Stimulated activated CD4-positive, alpha-beta T cell treated with anti-CD3 and anti-CD28 coated beads, Interleukin-1b, Interleukin-23, amount 100 ng/mL, for 24 hours (primary cell): ENCODE measurements at regions not wholly inside any gene's neighbourhood (a gene's known extent, or its start where the extent isn't known, plus 50 kb on each side); places are given as distances from the start of the nearest gene placed in this dataset.

ENCODE experiments used
- DNase-seq, 4 experiments: peaks; one replicate each; pipeline ENCODE4 v3.0.0-alpha.2; 2020; ENCODE audit warnings: low read depth in 4 of 4, low spot score in 1 of 4

GRCh38 chr14:51307551-51307950 lies 67.5 kb downstream of the TMX1 start:
- DNase-seq, result no peak

DNA sequence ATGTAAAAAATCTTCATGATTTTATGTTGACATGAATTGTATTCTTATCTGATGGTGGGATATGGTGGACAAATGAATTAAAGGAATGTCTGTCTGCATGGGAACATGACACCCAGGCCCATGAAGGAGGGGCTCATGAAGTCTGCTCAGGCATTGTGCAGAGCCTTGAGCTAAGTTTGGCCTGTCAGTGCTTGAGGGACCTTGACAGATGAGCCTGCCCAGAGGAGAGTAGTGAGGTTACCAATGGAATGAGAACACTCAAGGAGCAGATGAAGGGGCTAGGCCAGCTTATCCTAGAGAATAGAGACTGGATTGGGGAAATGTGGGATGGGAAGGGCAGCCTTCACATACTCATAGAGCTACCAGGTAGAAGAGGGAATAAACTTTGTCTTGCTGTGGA lies 68.8 kb downstream of the TMX1 start:
- no peak for DNase-seq

GRCh38 chr14:51310505-51310944 lies 70.5 kb downstream of the TMX1 start:
- DNase-seq, result no peak

DNA sequence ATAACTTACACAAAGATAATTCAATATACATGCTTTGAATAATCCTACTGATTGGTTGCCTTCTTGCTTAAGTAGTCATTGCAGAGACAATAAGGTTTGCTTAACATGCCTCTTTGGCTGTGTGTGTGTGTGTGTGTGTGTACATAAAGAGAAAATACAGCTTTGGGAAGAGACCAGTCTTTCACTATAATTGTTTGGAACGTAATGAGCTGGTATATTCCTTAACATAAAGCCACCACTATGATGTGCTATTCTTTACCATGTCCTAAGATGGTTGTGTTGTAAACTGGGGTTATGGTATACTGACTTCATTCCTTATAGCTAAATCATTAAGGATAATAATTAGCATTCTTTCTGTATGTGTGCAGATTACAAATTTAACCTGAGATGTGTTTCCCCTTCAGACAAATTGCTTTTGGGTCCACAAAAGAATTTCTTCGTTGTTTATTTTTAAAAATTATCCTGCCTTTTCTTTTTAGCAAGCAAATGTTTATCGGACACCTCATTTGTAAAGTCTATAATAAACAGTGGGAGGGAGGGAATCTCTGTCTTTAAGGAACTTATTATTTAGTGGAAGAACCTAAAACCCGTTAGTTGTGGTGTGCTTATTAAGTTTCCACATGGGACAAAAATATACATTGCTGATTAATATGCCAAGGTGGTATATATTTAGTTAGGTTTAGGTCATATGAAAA lies 74.4 kb downstream of the TMX1 start:
- no peak for DNase-seq

GRCh38 chr14:51317373-51317772 lies 77.3 kb downstream of the TMX1 start:
- DNase-seq, result no peak

DNA sequence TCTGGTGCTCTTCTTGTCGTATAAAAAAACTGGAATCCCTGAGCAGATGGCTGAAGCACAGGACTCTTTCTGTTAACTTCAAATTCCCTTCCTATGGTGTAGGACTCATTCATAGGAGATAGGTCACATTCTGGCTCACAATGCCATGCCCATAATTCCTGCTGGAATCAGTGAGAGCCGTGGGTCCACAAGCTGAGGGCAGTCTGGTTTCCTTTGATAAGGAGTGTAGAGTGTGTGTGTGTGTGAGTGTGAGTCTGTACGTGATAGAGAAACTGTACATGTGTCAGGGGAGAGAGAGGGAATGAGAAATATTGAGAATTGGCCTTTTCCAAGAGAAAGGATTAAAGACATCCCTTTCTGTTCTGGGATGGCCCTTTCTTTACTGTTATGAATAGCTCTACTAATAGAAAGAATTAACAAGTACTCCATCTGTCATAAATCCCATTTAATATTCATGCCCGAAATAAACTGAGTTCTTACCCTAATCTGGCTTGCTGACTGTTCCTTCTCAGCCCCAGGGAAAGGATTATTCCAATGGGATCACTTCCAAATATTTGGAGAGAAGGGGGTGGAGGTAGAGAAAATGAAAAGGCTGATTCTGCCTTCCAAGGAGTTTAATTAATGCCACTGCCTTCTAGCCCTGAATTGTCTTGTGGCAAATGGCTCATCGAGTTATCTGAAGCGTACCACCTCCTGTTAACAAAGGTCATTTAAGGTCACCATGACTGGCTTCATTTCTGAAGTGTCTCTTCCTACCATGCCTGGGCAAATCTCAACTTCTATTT lies 79.0 kb downstream of the TMX1 start:
- no peak for DNase-seq

- no peak for DNase-seq
These were observed 81.0 kb downstream of the TMX1 start for GRCh38 chr14:51321036-51321435.

DNA sequence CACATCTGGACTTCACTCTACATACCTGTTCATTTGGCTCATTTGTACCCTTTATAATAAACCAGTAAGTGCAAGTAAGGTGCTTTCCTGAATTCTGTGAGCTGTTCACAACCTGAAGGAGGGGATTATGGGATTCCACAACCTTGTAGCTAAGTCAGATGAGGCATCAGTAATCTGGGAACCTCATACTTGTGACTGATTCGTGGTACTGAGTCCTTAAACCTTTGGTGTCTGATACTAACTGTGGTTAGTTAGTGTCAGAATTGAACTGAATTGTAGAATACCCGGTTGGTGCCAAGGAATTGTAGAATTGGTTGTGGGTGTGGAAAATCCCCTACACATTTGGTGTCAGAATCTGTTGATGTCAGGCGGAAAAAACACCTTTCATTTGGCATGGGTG lies 83.4 kb downstream of the TMX1 start:
- DNase-seq, result no peak

- no peak for DNase-seq
These were observed 87.3 kb downstream of the TMX1 start for GRCh38 chr14:51327376-51327775.

- peak in 1 of 4 experiments; percentile 24 for DNase-seq
These were observed 88.2 kb downstream of the TMX1 start for GRCh38 chr14:51328064-51328771.

DNA sequence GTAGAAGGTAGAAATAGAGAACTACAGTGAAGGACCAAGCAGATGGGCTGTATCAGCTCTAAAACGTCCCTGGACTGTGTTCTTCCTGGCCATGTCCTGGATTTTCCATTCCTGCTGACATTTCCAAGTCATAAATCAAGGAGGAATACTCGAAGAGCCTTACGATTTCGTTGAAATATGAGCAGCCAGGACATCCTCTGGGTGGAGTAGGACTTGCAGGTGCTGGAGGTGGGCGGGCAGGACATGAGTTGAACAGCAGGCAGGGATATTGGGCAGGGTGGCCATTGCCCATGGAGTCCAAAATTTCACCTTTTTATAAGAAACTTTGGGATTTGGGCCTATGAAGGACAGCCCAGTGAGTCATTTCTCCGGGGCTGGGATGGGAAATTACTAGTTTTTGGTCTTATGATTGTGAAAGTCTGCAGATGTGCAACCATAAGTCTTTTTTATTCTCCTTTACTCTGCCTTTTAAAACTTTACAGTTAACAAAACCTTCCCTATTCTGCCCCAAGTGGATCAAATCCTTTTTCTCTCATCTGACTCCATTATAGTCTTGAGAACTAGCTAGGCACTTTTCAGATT lies 88.8 kb downstream of the TMX1 start:
- DNase-seq, result no peak

DNA sequence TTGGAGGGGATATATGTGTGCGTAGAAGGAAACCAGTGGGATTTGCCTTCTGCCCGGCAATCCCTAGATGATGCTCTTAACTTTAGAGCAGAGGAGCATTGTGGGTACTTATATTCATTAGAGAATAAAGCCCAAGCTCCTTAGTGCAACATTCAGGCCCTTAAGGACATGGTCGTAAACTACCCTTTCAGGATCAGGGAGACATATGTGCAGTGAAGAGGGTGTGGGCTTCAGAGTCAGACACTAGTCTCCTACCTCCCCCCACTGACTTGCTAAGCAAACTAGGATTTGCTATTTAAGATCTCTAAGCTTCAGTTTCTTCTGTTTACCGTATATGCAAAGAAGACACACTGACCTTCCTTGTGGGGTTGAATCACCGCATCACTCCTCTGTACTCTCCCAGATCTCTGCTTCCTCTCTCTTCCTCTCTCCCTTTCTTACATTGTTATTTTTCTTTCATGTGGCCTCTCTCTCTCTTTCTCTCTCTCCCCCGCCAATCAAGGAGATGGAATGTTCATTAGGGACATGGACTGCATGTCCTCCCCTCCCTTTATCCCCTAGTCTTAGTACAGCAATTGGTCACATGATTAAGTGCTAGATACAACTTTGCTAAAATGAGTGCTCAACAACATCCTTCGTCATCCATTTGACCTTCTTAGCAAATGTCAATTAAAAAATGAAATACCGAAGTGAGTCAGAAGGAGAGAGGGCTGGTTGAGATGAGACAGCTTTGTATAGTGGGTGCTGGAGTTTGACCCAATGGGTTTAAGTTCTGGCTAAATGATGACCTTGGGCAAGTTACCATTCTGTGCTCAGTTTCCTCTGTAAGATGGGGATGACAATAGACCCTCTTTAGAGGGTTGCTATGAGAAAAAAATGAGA lies 91.7 kb downstream of the TMX1 start:
- DNase-seq, result no peak

DNA sequence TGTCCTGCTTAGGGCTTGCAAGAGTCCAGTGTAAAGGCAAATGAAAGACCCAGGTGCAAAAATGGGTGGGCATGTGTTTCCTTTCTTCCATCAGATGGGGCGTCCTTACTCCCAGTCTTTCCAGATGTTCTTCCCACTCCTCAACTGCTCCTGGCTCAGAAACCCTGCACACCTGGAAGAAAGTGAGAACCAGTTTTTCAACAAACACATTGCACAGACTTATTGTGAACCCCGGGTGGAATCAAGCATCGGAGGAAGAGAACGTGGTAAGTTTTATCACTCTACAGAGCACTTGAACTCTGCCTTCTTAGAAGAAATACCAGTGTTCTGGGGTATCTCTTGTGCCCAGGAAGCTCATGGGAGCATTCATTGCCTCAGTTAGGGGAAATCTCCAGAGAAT lies 93.3 kb downstream of the TMX1 start:
- DNase-seq, result no peak

GRCh38 chr14:51333901-51334521 lies 94.0 kb downstream of the TMX1 start:
- DNase-seq, result no peak

GRCh38 chr14:51334566-51334965 lies 94.5 kb downstream of the TMX1 start:
- no peak for DNase-seq

GRCh38 chr14:51335531-51335930 lies 95.5 kb downstream of the TMX1 start:
- no peak for DNase-seq

DNA sequence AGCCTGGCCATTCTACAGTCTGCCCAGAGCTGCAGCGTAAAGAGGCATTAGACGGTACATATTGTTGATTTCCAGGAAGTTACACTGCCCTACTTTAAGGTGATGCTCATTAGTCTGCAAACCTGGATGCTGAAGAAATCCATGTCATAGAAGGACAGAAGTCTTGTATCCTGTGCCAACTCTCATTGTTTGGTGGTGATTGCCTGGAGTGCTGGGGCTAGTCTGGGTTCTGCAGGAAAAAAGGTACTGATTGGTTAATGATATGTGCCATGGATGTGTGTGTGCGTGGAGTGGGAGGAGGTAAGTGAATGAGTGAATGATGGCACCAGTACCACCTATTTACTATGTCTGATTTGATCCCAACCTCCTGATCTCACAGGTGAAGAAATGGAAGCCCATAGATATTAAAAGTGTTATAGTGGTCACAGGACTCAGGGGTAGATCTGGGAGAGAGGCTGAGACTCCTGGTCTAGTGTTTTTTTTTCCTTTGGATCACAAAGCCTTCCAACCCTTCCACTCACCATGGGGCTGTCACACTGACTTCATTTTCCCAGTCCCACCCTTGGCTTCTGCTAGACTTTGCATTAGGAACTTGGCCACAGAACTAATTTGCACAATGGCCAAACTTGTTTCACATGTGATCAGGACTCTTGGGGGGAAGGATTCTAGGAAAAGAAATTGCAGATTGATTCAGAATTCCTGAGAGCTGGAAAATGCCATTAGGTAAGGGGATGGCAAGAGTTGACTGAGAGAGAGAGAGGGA lies 96.1 kb downstream of the TMX1 start:
- DNase-seq, result no peak

GRCh38 chr14:51336734-51337133 lies 96.7 kb downstream of the TMX1 start:
- DNase-seq, result no peak

DNA sequence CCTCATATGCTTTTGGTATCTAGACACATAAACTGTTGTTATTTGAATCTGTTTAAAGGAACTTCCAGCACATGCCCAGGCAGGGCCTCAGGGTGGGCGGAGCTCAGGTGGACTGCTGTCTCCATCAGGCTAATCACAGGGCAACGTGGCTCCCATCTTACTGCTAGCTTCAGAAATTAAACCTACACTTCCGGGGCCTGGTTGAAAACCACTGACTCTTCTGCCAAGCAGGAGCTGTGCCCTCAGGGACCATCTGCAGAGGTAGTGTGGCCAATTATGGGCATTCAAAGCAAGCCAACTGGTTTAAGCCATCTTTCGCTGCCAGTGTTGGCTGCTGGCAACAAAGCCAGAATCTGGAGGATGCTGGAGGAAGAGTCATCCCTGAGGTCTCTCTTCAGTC lies 97.5 kb downstream of the TMX1 start:
- DNase-seq, result no peak

- no peak for DNase-seq
These were observed 101.3 kb downstream of the TMX1 start for GRCh38 chr14:51341338-51341737.
